ENCODE measurements at regions not wholly inside any gene's neighbourhood (a gene's known extent, or its start where the extent isn't known, plus 50 kb on each side); places are given as distances from the start of the nearest gene placed in this dataset.

DNA sequence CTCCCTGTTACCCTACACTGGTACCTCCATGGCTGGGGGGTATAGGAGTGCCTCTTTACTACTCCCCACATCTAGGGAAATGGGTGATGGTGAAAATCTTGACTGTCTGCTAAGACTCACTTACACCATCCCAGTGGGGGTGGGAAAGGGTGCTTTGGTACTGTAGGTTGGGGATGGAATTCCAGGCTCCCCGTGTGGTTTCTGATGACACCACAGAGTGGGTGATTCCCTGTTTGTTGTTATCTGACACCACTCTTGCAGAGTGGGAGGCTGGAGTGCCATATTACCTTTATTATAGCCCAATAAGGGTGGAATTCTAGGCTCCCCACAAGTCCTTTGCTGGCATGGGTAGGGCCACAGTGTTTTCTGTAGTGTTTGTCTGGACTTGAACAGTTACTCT is 264.6 kb upstream of the MAN1A1 start:
- BruUV-seq (replicated peaks) = no TSS peak
- Histone ChIP-seq H3K4me1 (replicated peaks in 1 of 2; ENCODE audit: control insufficient read depth in 2 of 2, insufficient read depth in 2 of 2, low read length in 2 of 2) (no peaks in the 10 kb centered on the region; a peak in 1 of 5 replicates), H3K9me1 (ENCODE audit: control insufficient read depth, insufficient read depth, low read length) (no peaks in the 10 kb centered on the region), H4K20me1 (replicated peaks; ENCODE audit: control insufficient read depth, insufficient read depth, low read length) (no peaks in the 10 kb centered on the region), H2AFZ (ENCODE audit: low read depth, low read length) (peak overlapping the region; percentile 36; the same call in 1 of the 2 replicates), H3K9ac (ENCODE audit: insufficient read depth in 1 of 2, low read depth in 2 of 2, low read length in 2 of 2) (no peak overlapping the region), H3K4me3 (no peak overlapping the region), H3K9me3 (replicated peaks; ENCODE audit: control insufficient read depth, insufficient read depth, low read depth, low read length) (no peaks in the 10 kb centered on the region), H3K79me2 (ENCODE audit: control insufficient read depth, insufficient read depth, low read length) (no peaks in the 10 kb centered on the region), H3K36me3 (ENCODE audit: control insufficient read depth, insufficient read depth, low read length) (no peaks in the 10 kb centered on the region), H3K4me2 (ENCODE audit: insufficient read depth, low read length) (no peak overlapping the region), H3K27ac (ENCODE audit: extremely low read depth, low read depth, low read length) (no peak overlapping the region), H3K27me3 (ENCODE audit: control insufficient read depth in 2 of 2, insufficient read depth in 2 of 2, low read length in 2 of 2) (no peaks in the 10 kb centered on the region)
- FAIRE-seq (no peak), ATAC-seq (peak; percentile 27), DNase-seq (ENCODE audit: extremely low read depth in 1 of 4, low spot score in 3 of 4) (no peak)
- intact Hi-C loops (cut with micrococcal nuclease) (no loop called here), in situ Hi-C loops (cut with MboI) (no loop called here)
- ChIA-PET POLR2A (no interaction called here), CTCF (ENCODE audit: low intra/inter-chr PET ratio) (no interaction called here)
- 38% methylated on average over 1 of the region's 1 CpG for WGBS (ENCODE audit: insufficient coverage, low coverage, missing lambda C conversion rate)
- TF ChIP-seq ZNF695 (CRISPR knock-in tag; IDR thresholded peaks at IDR 0.05) (no peak), TAF15 (IDR thresholded peaks at IDR 0.05; ENCODE audit: low read depth, low read length) (no peak), DPF2 (IDR thresholded peaks at IDR 0.05) (no peak), BMI1 (IDR thresholded peaks at IDR 0.05; ENCODE audit: low read length) (no peak), GATA2 (CRISPR knock-in tag; IDR thresholded peaks at IDR 0.05) (no peak), SIN3B (IDR thresholded peaks at IDR 0.05; ENCODE audit: low read depth) (no peak), HMG20A (CRISPR knock-in tag; conservative IDR thresholded peaks at IDR 0.05) (no peak), NEUROD1 (IDR thresholded peaks at IDR 0.05; ENCODE audit: borderline replicate concordance, low read depth, low read length, partially characterized antibody) (no peak), KLF10 (CRISPR knock-in tag; IDR thresholded peaks at IDR 0.05) (no peak)
- TF ChIP-seq, protein P1, sequence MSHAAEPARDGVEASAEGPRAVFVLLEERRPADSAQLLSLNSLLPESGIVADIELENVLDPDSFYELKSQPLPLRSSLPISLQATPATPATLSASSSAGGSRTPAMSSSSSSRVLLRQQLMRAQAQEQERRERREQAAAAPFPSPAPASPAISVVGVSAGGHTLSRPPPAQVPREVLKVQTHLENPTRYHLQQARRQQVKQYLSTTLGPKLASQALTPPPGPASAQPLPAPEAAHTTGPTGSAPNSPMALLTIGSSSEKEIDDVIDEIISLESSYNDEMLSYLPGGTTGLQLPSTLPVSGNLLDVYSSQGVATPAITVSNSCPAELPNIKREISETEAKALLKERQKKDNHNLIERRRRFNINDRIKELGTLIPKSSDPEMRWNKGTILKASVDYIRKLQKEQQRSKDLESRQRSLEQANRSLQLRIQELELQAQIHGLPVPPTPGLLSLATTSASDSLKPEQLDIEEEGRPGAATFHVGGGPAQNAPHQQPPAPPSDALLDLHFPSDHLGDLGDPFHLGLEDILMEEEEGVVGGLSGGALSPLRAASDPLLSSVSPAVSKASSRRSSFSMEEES (CRISPR knock-in tag; IDR thresholded peaks at IDR 0.05) = no peak
- TF ChIP-seq, protein P2, sequence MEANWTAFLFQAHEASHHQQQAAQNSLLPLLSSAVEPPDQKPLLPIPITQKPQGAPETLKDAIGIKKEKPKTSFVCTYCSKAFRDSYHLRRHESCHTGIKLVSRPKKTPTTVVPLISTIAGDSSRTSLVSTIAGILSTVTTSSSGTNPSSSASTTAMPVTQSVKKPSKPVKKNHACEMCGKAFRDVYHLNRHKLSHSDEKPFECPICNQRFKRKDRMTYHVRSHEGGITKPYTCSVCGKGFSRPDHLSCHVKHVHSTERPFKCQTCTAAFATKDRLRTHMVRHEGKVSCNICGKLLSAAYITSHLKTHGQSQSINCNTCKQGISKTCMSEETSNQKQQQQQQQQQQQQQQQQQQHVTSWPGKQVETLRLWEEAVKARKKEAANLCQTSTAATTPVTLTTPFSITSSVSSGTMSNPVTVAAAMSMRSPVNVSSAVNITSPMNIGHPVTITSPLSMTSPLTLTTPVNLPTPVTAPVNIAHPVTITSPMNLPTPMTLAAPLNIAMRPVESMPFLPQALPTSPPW (CRISPR knock-in tag; IDR thresholded peaks at IDR 0.05) = no peak
- TF ChIP-seq, protein P3, sequence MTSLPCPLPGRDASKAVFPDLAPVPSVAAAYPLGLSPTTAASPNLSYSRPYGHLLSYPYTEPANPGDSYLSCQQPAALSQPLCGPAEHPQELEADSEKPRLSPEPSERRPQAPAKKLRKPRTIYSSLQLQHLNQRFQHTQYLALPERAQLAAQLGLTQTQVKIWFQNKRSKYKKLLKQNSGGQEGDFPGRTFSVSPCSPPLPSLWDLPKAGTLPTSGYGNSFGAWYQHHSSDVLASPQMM (CRISPR knock-in tag; IDR thresholded peaks at IDR 0.05) = no peak
